PFSK-1 (cell line): ENCODE measurements at regions not wholly inside any gene's neighbourhood (a gene's known extent, or its start where the extent isn't known, plus 50 kb on each side); places are given as distances from the start of the nearest gene placed in this dataset.

Experiments used
- FOXP2 ChIP-seq: optimal IDR thresholded peaks from 2 replicates; pipeline ENCODE3; 2011; ENCODE audit warnings: borderline replicate concordance, control low read depth, inconsistent platforms; ENCODE audit not compliant: insufficient read depth; ENCODE audit errors: extremely low read length, extremely low read depth
- POLR2AphosphoS5 ChIP-seq: IDR thresholded peaks from 2 replicates; pipeline ENCODE4 v1.6.1; 2012; ENCODE audit warnings: low read depth, mild to moderate bottlenecking, control low read depth, low read length, moderate library complexity
- REST ChIP-seq, 2 experiments: IDR thresholded peaks; 2 replicates each; pipeline versions ENCODE4 v1.6.1 to v1.8.0; 2011 to 2012; ENCODE audit warnings: low read depth in 2 of 2, low read length in 2 of 2, control low read depth in 1 of 2, inconsistent platforms in 1 of 2, mild to moderate bottlenecking in 1 of 2, moderate library complexity in 1 of 2; ENCODE audit not compliant: insufficient read depth in 1 of 2
- SIN3A ChIP-seq: IDR thresholded peaks from 2 replicates; pipeline ENCODE4 v1.6.1; 2012; ENCODE audit warnings: mild to moderate bottlenecking, low read length, moderate library complexity, borderline replicate concordance; ENCODE audit not compliant: insufficient read depth
- TAF1 ChIP-seq: IDR thresholded peaks from 2 replicates; pipeline ENCODE4 v1.6.1; 2012; ENCODE audit warnings: low read length, control low read depth, borderline replicate concordance; ENCODE audit not compliant: insufficient read depth

GRCh38 chr6:147961481-147962141 is 381.0 kb upstream of the SASH1 start:
- TF ChIP-seq POLR2AphosphoS5 (no peak), FOXP2 (no peak), TAF1 (no peak), REST (IDR thresholded peaks at IDR 0.05; ENCODE audit: insufficient read depth in 1 of 2, low read depth in 2 of 2, low read length in 2 of 2) (no peak), SIN3A (no peak)

GRCh38 chr6:147970970-147971369 is 371.7 kb upstream of the SASH1 start:
- TF ChIP-seq TAF1 = no peak
- no peak for TF ChIP-seq FOXP2
- TF ChIP-seq SIN3A = no peak
- no peak for TF ChIP-seq POLR2AphosphoS5
- no peak for TF ChIP-seq REST (IDR thresholded peaks at IDR 0.05; ENCODE audit: insufficient read depth in 1 of 2, low read depth in 2 of 2, low read length in 2 of 2)

GRCh38 chr6:147972448-147972847 is 370.2 kb upstream of the SASH1 start:
- TF ChIP-seq SIN3A = no peak
- TF ChIP-seq FOXP2 = no peak
- TF ChIP-seq REST (IDR thresholded peaks at IDR 0.05; ENCODE audit: insufficient read depth in 1 of 2, low read depth in 2 of 2, low read length in 2 of 2) = no peak
- no peak for TF ChIP-seq TAF1
- no peak for TF ChIP-seq POLR2AphosphoS5

- no peak for TF ChIP-seq REST (IDR thresholded peaks at IDR 0.05; ENCODE audit: insufficient read depth in 1 of 2, low read depth in 2 of 2, low read length in 2 of 2)
- TF ChIP-seq FOXP2 = no peak
- no peak for TF ChIP-seq POLR2AphosphoS5
- TF ChIP-seq SIN3A = no peak
- no peak for TF ChIP-seq TAF1
Measured at GRCh38 chr6:147973806-147974205, 368.8 kb upstream of the SASH1 start.

GRCh38 chr6:147974376-147974775 is 368.3 kb upstream of the SASH1 start:
- TF ChIP-seq FOXP2 (no peak), SIN3A (no peak), POLR2AphosphoS5 (no peak), TAF1 (no peak), REST (IDR thresholded peaks at IDR 0.05; ENCODE audit: insufficient read depth in 1 of 2, low read depth in 2 of 2, low read length in 2 of 2) (no peak)
